GM12878 (cell line): ENCODE measurements at regions not wholly inside any gene's neighbourhood (a gene's known extent, or its start where the extent isn't known, plus 50 kb on each side); places are given as distances from the start of the nearest gene placed in this dataset.

Experiments
- CHD2 ChIP-seq: IDR thresholded peaks from 2 replicates; pipeline ENCODE4 v1.6.1; 2011; ENCODE audit warnings: low read depth, low read length, improper control_type of control experiment, borderline replicate concordance
- CHD4 ChIP-seq: fragments of 200-600 bp; sonication (generic); IDR thresholded peaks from 2 replicates; pipeline ENCODE4 v1.6.1; 2016; ENCODE audit warnings: mild to moderate bottlenecking
- EZH2 ChIP-seq: IDR thresholded peaks from 2 replicates; pipeline ENCODE4 v1.6.1; 2012; ENCODE audit warnings: low read depth, mild to moderate bottlenecking, control low read depth, inconsistent platforms, low read length, borderline replicate concordance; ENCODE audit not compliant: control insufficient read depth
- HDAC2 ChIP-seq: fragments of 200-600 bp; sonication (generic); IDR thresholded peaks from 2 replicates; pipeline ENCODE4 v1.6.1; 2017
- MAX ChIP-seq: IDR thresholded peaks from 2 replicates; pipeline ENCODE4 v1.6.1; 2012; ENCODE audit warnings: low read depth, low read length, improper control_type of control experiment
- NR2C1 ChIP-seq: fragments of 450-650 bp; IDR thresholded peaks from 2 replicates; pipeline ENCODE4 v1.6.1; 2017; ENCODE audit warnings: antibody characterized with exemption, mild to moderate bottlenecking, moderate library complexity
- NRF1 ChIP-seq: conservative IDR thresholded peaks from 2 replicates; pipeline ENCODE4 v1.6.1; 2011; ENCODE audit warnings: mild to moderate bottlenecking, low read depth, low read length, improper control_type of control experiment
- POLR2AphosphoS5 ChIP-seq: IDR thresholded peaks from 2 replicates; pipeline ENCODE4 v1.6.1; 2011; ENCODE audit warnings: mild to moderate bottlenecking, low read length, inconsistent platforms
- REST ChIP-seq: IDR thresholded peaks from 2 replicates; pipeline ENCODE4 v1.6.1; 2012; ENCODE audit warnings: mild to moderate bottlenecking, low read depth, low read length
- RFX5 ChIP-seq: IDR thresholded peaks from 2 replicates; pipeline ENCODE4 v1.6.1; 2011; ENCODE audit warnings: low read depth, low read length, improper control_type of control experiment
- SIX5 ChIP-seq: IDR thresholded peaks from 2 replicates; pipeline ENCODE4 v1.6.1; 2011; ENCODE audit warnings: mild to moderate bottlenecking, low read depth, low read length, moderate library complexity; ENCODE audit not compliant: severe bottlenecking
- SKIL ChIP-seq: fragments of 450-650 bp; IDR thresholded peaks from 2 replicates; pipeline ENCODE4 v1.6.1; 2017; ENCODE audit warnings: mild to moderate bottlenecking, low read depth, inconsistent platforms; ENCODE audit not compliant: poor library complexity, severe bottlenecking
- SMAD5 ChIP-seq: IDR thresholded peaks from 2 replicates; pipeline ENCODE4 v1.6.1; 2016; ENCODE audit warnings: antibody characterized with exemption, low read depth
- SMARCA5 ChIP-seq: fragments of 450-650 bp; IDR thresholded peaks from 2 replicates; pipeline ENCODE4 v1.6.1; 2017; ENCODE audit warnings: mild to moderate bottlenecking
- SPI1 ChIP-seq: IDR thresholded peaks from 2 replicates; pipeline ENCODE4 v1.6.1; 2011; ENCODE audit warnings: low read depth, mild to moderate bottlenecking, low read length, moderate library complexity, borderline replicate concordance; ENCODE audit not compliant: insufficient read depth
- STAT3 ChIP-seq: IDR thresholded peaks from 2 replicates; pipeline ENCODE4 v1.6.1; 2011; ENCODE audit warnings: low read depth, low read length, improper control_type of control experiment
- SUZ12 ChIP-seq: fragments of 200-600 bp; sonication (generic); IDR thresholded peaks from one replicate; pipeline ENCODE4 v1.6.1; 2018; ENCODE audit warnings: antibody characterized with exemption, mild to moderate bottlenecking; ENCODE audit not compliant: unreplicated experiment
- TARDBP ChIP-seq: IDR thresholded peaks from 2 replicates; pipeline ENCODE4 v1.6.1; 2016; ENCODE audit warnings: borderline replicate concordance
- WRNIP1 ChIP-seq: IDR thresholded peaks from 2 replicates; pipeline ENCODE4 v1.6.1; 2011; ENCODE audit warnings: low read depth, low read length, improper control_type of control experiment, borderline replicate concordance
- YBX1 ChIP-seq: fragments of 450-650 bp; IDR thresholded peaks from 2 replicates; pipeline ENCODE4 v1.6.1; 2016; ENCODE audit warnings: antibody characterized with exemption
- ZBTB11 ChIP-seq: fragments of 450-650 bp; formaldehyde crosslinking; IDR thresholded peaks from 2 replicates; pipeline ENCODE4 v1.5.0; 2022; ENCODE audit warnings: mild to moderate bottlenecking, missing genetic modification characterization

- no peak for TF ChIP-seq ZBTB11 (CRISPR knock-in tag)
- TF ChIP-seq NRF1: no peak
- TF ChIP-seq SPI1: peak; percentile 44; the same call in 1 of the 2 replicates
- no peak for TF ChIP-seq SMARCA5
- TF ChIP-seq CHD4: no peak
- TF ChIP-seq WRNIP1: no peak
- TF ChIP-seq YBX1: no peak
- TF ChIP-seq SIX5: no peak
- no peak for TF ChIP-seq SMAD5
- peak; percentile 76 for TF ChIP-seq SKIL
- no peak for TF ChIP-seq HDAC2
- TF ChIP-seq POLR2AphosphoS5: 0 out of 2 replicates have a peak, but pooled peaks have one; percentile 30
- TF ChIP-seq NR2C1: no peak; the same call in 1 of the 2 replicates
- no peak for TF ChIP-seq RFX5
- no peak for TF ChIP-seq SUZ12
- no peak for TF ChIP-seq STAT3
- 0 out of 2 replicates have a peak, but pooled peaks have one; percentile 2 for TF ChIP-seq REST
- no peak for TF ChIP-seq TARDBP
- TF ChIP-seq MAX: no peak
- peak; percentile 66; the same call in 1 of the 2 replicates for TF ChIP-seq CHD2
- TF ChIP-seq EZH2: no peak
Measured at GRCh38 chr11:59273373-59273841, 60.7 kb upstream of the MPEG1 start (continued).
